ENCODE measurements at regions not wholly inside any gene's neighbourhood (a gene's known extent, or its start where the extent isn't known, plus 50 kb on each side); places are given as distances from the start of the nearest gene placed in this dataset.

DNA sequence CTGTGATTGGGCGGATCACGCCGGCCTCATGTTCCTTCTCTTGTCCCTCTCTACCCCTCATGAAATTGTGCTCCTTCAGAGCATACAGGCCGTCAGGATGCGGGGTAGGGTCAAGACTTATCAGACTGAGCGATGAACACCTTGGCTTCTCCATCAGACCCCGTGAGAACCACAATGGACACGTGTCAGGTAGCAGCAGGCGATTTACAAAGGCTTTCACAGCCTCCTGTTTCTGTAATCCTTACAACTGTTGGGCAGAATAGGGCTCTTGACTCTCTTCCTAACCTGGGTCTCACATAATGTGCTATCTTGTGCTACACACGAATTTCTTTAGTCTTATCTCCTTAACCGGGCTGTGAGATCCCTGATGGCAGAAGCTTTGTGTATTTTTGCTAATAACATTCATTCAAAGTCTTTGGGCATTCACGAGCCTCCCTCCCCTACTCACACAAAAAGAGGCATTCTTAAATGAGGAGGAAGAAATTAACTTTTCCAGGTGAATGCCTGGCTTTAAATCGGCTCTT lies 122.9 kb upstream of the SLC22A23 start:
- Histone ChIP-seq H3K27me3 (no peaks in the 10 kb centered on the region), H3K27ac (no peak overlapping the region), H3K4me3 (no peak overlapping the region), H3K9me3 (ENCODE audit: low read depth) (no peaks in the 10 kb centered on the region), H3K4me1 (ENCODE audit: low read depth) (no peaks in the 10 kb centered on the region), H3K36me3 (no peaks in the 10 kb centered on the region)
- DNase-seq (ENCODE audit: low read depth in 1 of 2, low spot score in 1 of 2): no peak
- TF ChIP-seq CTCF (IDR thresholded peaks at IDR 0.05; ENCODE audit: low read depth, low read length): no peak

GRCh38 chr6:3578981-3579380 lies 122.1 kb upstream of the SLC22A23 start:
- Histone ChIP-seq H3K9me3 (ENCODE audit: low read depth) (no peaks in the 10 kb centered on the region), H3K4me1 (ENCODE audit: low read depth) (no peaks in the 10 kb centered on the region), H3K36me3 (no peaks in the 10 kb centered on the region), H3K27me3 (no peaks in the 10 kb centered on the region), H3K4me3 (no peak overlapping the region), H3K27ac (no peak overlapping the region)
- no peak for DNase-seq (ENCODE audit: low read depth in 1 of 2, low spot score in 1 of 2)
- TF ChIP-seq CTCF (IDR thresholded peaks at IDR 0.05; ENCODE audit: low read depth, low read length): no peak

DNA sequence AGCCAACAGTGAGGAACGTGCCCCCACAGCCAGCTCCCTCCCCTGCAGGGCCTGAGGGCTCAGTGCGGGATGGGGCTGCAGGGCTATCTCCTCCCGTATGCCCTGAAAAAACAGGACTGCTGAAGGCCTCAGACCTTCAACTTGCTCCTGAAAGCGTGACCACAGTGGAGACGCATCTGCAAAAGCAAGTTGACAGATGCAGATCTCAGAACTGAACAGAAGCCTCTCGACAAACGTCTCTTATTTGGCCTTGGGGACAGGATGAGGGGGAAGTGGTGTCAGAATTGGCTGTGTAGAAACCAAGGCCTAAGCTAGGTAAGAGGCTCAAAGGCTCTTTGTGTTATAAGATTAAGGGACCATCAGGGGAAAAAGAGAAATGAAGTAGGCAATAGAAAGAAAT lies 120.7 kb upstream of the SLC22A23 start:
- Histone ChIP-seq H3K4me3 (no peak overlapping the region), H3K4me1 (ENCODE audit: low read depth) (no peaks in the 10 kb centered on the region), H3K9me3 (ENCODE audit: low read depth) (no peaks in the 10 kb centered on the region), H3K36me3 (no peaks in the 10 kb centered on the region), H3K27ac (no peak overlapping the region), H3K27me3 (no peaks in the 10 kb centered on the region)
- no peak for DNase-seq (ENCODE audit: low read depth in 1 of 2, low spot score in 1 of 2)
- no peak for TF ChIP-seq CTCF (IDR thresholded peaks at IDR 0.05; ENCODE audit: low read depth, low read length)

- Histone ChIP-seq H3K27me3 (no peaks in the 10 kb centered on the region), H3K4me1 (ENCODE audit: low read depth) (peaks cover 5% of the 10 kb centered on the region), H3K27ac (no peak overlapping the region), H3K36me3 (no peaks in the 10 kb centered on the region), H3K4me3 (no peak overlapping the region), H3K9me3 (ENCODE audit: low read depth) (no peaks in the 10 kb centered on the region)
- no peak for TF ChIP-seq CTCF (IDR thresholded peaks at IDR 0.05; ENCODE audit: low read depth, low read length)
- DNase-seq (ENCODE audit: low read depth in 1 of 2, low spot score in 1 of 2): no peak
Measured at GRCh38 chr6:3575701-3576100, 118.9 kb upstream of the SLC22A23 start.

DNA sequence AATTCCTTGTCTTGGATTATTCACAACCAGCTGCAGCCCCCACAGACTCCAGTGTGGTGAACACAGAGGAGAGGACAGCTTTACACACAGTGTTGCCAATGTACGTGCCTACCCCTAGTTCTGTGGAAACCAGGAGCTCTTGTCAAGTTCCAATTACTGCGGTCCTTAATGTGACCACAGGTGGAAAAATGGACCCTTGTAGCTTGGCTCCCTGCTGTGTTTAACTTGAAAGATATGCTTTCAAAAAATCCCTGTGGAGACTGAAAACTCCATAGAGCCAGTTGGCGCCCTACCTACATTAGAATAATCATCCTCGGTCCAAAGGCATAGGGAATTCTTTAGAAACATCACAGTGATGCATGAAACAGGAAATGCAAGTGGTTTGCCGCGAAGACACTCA lies 118.3 kb upstream of the SLC22A23 start:
- Histone ChIP-seq H3K27ac (no peak overlapping the region), H3K36me3 (no peaks in the 10 kb centered on the region), H3K27me3 (no peaks in the 10 kb centered on the region), H3K4me1 (ENCODE audit: low read depth) (peaks cover 5% of the 10 kb centered on the region), H3K4me3 (no peak overlapping the region), H3K9me3 (ENCODE audit: low read depth) (no peaks in the 10 kb centered on the region)
- TF ChIP-seq CTCF (IDR thresholded peaks at IDR 0.05; ENCODE audit: low read depth, low read length): no peak
- no peak for DNase-seq (ENCODE audit: low read depth in 1 of 2, low spot score in 1 of 2)

DNA sequence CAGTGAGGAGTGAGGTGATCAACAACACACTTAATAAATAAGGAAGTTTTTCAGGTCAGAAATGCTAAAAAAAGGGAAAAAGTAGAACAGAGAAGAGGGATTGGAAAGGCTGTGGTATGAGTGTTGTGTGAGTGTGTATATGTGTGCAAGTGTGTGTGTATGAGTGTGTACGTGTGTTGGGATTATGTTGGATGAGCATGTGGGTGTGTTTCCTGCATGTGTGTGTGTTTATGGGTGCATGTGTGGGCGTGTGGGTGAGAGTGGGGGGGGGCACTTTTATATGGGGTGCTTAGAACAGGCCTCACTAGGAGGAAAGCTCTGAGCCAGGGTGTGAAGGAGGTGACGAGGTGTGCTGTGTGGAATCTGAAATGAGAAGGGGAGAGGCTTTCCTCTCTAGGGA lies 116.8 kb upstream of the SLC22A23 start:
- Histone ChIP-seq H3K4me3 (no peak overlapping the region), H3K27me3 (no peaks in the 10 kb centered on the region), H3K9me3 (ENCODE audit: low read depth) (no peaks in the 10 kb centered on the region), H3K36me3 (no peaks in the 10 kb centered on the region), H3K27ac (no peak overlapping the region), H3K4me1 (ENCODE audit: low read depth) (peaks cover 17% of the 10 kb centered on the region)
- no peak for DNase-seq (ENCODE audit: low read depth in 1 of 2, low spot score in 1 of 2)
- no peak for TF ChIP-seq CTCF (IDR thresholded peaks at IDR 0.05; ENCODE audit: low read depth, low read length)
